HEK293 (cell line): ENCODE measurements at regions not wholly inside any gene's neighbourhood (a gene's known extent, or its start where the extent isn't known, plus 50 kb on each side); places are given as distances from the start of the nearest gene placed in this dataset.
"Not testable (repeated sequence)": the region's sequence is repeated elsewhere in the genome, so short reads cannot be mapped to it uniquely, and the experiment has no call there.

Source experiments
- ZNF548 ChIP-seq: fragments of 450-650 bp; formaldehyde crosslinking; IDR thresholded peaks from 2 replicates; pipeline ENCODE4 v1.5.1; 2016; ENCODE audit warnings: missing biosample characterization, missing genetic modification characterization
- TF ChIP-seq, protein P1 (sequence below): fragments of 450-650 bp; IDR thresholded peaks from 2 replicates; pipeline ENCODE4 v1.5.1; 2018; ENCODE audit warnings: missing biosample characterization, missing genetic modification characterization

DNA sequence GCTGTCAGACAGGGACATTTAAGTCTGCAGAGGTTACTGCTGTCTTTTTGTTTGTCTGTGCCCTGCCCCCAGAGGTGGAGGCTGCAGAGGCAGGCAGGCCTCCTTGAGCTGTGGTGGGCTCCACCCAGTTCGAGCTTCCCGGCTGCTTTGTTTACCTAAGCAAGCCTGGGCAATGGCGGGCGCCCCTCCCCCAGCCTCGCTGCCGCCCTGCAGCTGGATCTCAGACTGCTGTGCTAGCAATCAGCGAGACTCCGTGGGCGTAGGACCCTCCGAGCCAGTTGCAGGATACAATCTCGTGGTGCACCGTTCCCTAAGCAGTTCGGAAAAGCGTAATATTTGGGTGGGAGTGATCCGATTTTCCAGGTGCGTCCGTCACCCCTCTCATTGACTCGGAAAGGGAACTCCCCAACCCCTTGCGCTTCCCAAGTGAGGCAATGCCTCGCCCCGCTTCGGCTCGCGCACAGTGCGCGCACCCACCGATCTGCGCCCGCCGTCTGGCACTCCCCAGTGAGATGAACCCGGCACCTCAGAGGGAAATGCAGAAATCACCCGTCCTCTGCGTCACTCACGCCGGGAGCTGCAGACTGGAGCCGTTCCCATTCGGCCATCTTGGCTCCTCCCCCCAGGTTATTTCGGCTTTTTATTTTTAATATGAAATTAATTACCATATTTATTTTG is 217.8 kb upstream of the EPHA7 start:
- TF ChIP-seq ZNF548: not testable (repeated sequence)
- TF ChIP-seq, protein P1, sequence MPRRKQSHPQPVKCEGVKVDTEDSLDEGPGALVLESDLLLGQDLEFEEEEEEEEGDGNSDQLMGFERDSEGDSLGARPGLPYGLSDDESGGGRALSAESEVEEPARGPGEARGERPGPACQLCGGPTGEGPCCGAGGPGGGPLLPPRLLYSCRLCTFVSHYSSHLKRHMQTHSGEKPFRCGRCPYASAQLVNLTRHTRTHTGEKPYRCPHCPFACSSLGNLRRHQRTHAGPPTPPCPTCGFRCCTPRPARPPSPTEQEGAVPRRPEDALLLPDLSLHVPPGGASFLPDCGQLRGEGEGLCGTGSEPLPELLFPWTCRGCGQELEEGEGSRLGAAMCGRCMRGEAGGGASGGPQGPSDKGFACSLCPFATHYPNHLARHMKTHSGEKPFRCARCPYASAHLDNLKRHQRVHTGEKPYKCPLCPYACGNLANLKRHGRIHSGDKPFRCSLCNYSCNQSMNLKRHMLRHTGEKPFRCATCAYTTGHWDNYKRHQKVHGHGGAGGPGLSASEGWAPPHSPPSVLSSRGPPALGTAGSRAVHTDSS: not testable (repeated sequence)
